ENCODE measurements at regions not wholly inside any gene's neighbourhood (a gene's known extent, or its start where the extent isn't known, plus 50 kb on each side); places are given as distances from the start of the nearest gene placed in this dataset.

- H3K79me1 ChIP-seq (replicated peaks; ENCODE audit: low read length, poor library complexity, severe bottlenecking) = no peaks in the 10 kb centered on the region
- H3K27me3 ChIP-seq (ENCODE audit: control insufficient read depth in 1 of 2, insufficient read depth in 1 of 2, low read length in 2 of 2) = no peaks in the 10 kb centered on the region
- H3K36me3 ChIP-seq (ENCODE audit: control insufficient read depth in 1 of 2, insufficient read depth in 2 of 2, low read depth in 1 of 2, low read length in 2 of 2) = no peaks in the 10 kb centered on the region
- H3K9ac ChIP-seq (ENCODE audit: low read length) = no peak overlapping the region
- no peak overlapping the region for H4K8ac ChIP-seq (ENCODE audit: low read length)
- peak overlapping the region; percentile 23 for H2AFZ ChIP-seq (ENCODE audit: low read depth, low read length)
- H3K4me2 ChIP-seq (ENCODE audit: low read length, poor library complexity, severe bottlenecking) = no peak overlapping the region
- no peak overlapping the region for H3K4me3 ChIP-seq (ENCODE audit: insufficient read depth in 1 of 2, low read depth in 1 of 2, low read length in 2 of 2)
- H2AK5ac ChIP-seq (ENCODE audit: low read length, severe bottlenecking) = no peak overlapping the region
- H2BK12ac ChIP-seq (ENCODE audit: low read length in 2 of 2) = peak overlapping the region in 1 of 2 experiments; percentile 77
- H3K27ac ChIP-seq (ENCODE audit: low read length, poor library complexity, severe bottlenecking) = no peak overlapping the region
- H3K9me3 ChIP-seq (ENCODE audit: control insufficient read depth, low read length) = no peaks in the 10 kb centered on the region
- no peak overlapping the region for H2BK15ac ChIP-seq (ENCODE audit: low read depth, poor library complexity, severe bottlenecking)
- no peak overlapping the region for H2BK120ac ChIP-seq (ENCODE audit: low read depth, low read length)
- H3K4ac ChIP-seq (ENCODE audit: low read depth in 1 of 2, low read length in 2 of 2) = no peak overlapping the region
- H3K18ac ChIP-seq (ENCODE audit: low read depth in 1 of 2, low read length in 2 of 2) = no peak overlapping the region
- DNase-seq = peak; percentile 57
- WGBS = 78% methylated on average over 7 of the region's 11 CpGs
- peaks cover 1% of the 10 kb centered on the region for H3K4me1 ChIP-seq (ENCODE audit: control insufficient read depth, insufficient read depth, low read depth, low read length)
- no peak overlapping the region for H2BK5ac ChIP-seq (ENCODE audit: low read depth, low read length, poor library complexity, severe bottlenecking)
- H4K91ac ChIP-seq (ENCODE audit: low read length) = no peak overlapping the region
- no peak overlapping the region for H3K23ac ChIP-seq (ENCODE audit: low read length in 2 of 2)
- H3K14ac ChIP-seq (ENCODE audit: low read length in 2 of 2) = peak overlapping the region in 1 of 2 experiments; percentile 71
Measured at GRCh38 chr6:11462742-11463397, 74.7 kb upstream of the TMEM170B start.

GRCh38 chr6:11460837-11461661 lies 76.5 kb upstream of the TMEM170B start:
- Histone ChIP-seq H3K4ac (ENCODE audit: low read depth in 1 of 2, low read length in 2 of 2) (no peak overlapping the region), H3K36me3 (ENCODE audit: control insufficient read depth in 1 of 2, insufficient read depth in 2 of 2, low read depth in 1 of 2, low read length in 2 of 2) (no peaks in the 10 kb centered on the region), H3K4me1 (ENCODE audit: control insufficient read depth, insufficient read depth, low read depth, low read length) (peaks cover 1% of the 10 kb centered on the region), H3K9ac (ENCODE audit: low read length) (no peak overlapping the region), H2BK120ac (ENCODE audit: low read depth, low read length) (no peak overlapping the region), H3K23ac (ENCODE audit: low read length in 2 of 2) (no peak overlapping the region), H2AFZ (ENCODE audit: low read depth, low read length) (no peak overlapping the region), H3K4me2 (ENCODE audit: low read length, poor library complexity, severe bottlenecking) (no peak overlapping the region), H3K14ac (ENCODE audit: low read length in 2 of 2) (no peak overlapping the region), H3K79me1 (replicated peaks; ENCODE audit: low read length, poor library complexity, severe bottlenecking) (no peaks in the 10 kb centered on the region), H2BK5ac (ENCODE audit: low read depth, low read length, poor library complexity, severe bottlenecking) (no peak overlapping the region), H4K8ac (ENCODE audit: low read length) (no peak overlapping the region), H3K27ac (ENCODE audit: low read length, poor library complexity, severe bottlenecking) (no peak overlapping the region), H2BK12ac (ENCODE audit: low read length in 2 of 2) (no peak overlapping the region), H3K27me3 (ENCODE audit: control insufficient read depth in 1 of 2, insufficient read depth in 1 of 2, low read length in 2 of 2) (no peaks in the 10 kb centered on the region), H2AK5ac (ENCODE audit: low read length, severe bottlenecking) (no peak overlapping the region), H3K18ac (ENCODE audit: low read depth in 1 of 2, low read length in 2 of 2) (no peak overlapping the region), H3K4me3 (ENCODE audit: insufficient read depth in 1 of 2, low read depth in 1 of 2, low read length in 2 of 2) (no peak overlapping the region), H4K91ac (ENCODE audit: low read length) (no peak overlapping the region), H2BK15ac (ENCODE audit: low read depth, poor library complexity, severe bottlenecking) (no peak overlapping the region), H3K9me3 (ENCODE audit: control insufficient read depth, low read length) (no peaks in the 10 kb centered on the region)
- DNase-seq = no peak
- WGBS = 90% methylated on average over 7 of the region's 7 CpGs

- Histone ChIP-seq H3K79me1 (replicated peaks; ENCODE audit: low read length, poor library complexity, severe bottlenecking) (no peaks in the 10 kb centered on the region), H3K36me3 (ENCODE audit: control insufficient read depth in 1 of 2, insufficient read depth in 2 of 2, low read depth in 1 of 2, low read length in 2 of 2) (no peaks in the 10 kb centered on the region), H2BK5ac (ENCODE audit: low read depth, low read length, poor library complexity, severe bottlenecking) (no peak overlapping the region), H3K4me1 (ENCODE audit: control insufficient read depth, insufficient read depth, low read depth, low read length) (peaks cover 1% of the 10 kb centered on the region), H3K18ac (ENCODE audit: low read depth in 1 of 2, low read length in 2 of 2) (no peak overlapping the region), H3K4me3 (ENCODE audit: insufficient read depth in 1 of 2, low read depth in 1 of 2, low read length in 2 of 2) (no peak overlapping the region), H3K9ac (ENCODE audit: low read length) (no peak overlapping the region), H4K91ac (ENCODE audit: low read length) (no peak overlapping the region), H2AK5ac (ENCODE audit: low read length, severe bottlenecking) (no peak overlapping the region), H3K4me2 (ENCODE audit: low read length, poor library complexity, severe bottlenecking) (no peak overlapping the region), H3K14ac (ENCODE audit: low read length in 2 of 2) (no peak overlapping the region), H3K27ac (ENCODE audit: low read length, poor library complexity, severe bottlenecking) (no peak overlapping the region), H3K27me3 (ENCODE audit: control insufficient read depth in 1 of 2, insufficient read depth in 1 of 2, low read length in 2 of 2) (no peaks in the 10 kb centered on the region), H2AFZ (ENCODE audit: low read depth, low read length) (no peak overlapping the region), H4K8ac (ENCODE audit: low read length) (no peak overlapping the region), H3K4ac (ENCODE audit: low read depth in 1 of 2, low read length in 2 of 2) (no peak overlapping the region), H2BK15ac (ENCODE audit: low read depth, poor library complexity, severe bottlenecking) (no peak overlapping the region), H3K23ac (ENCODE audit: low read length in 2 of 2) (peak overlapping the region in 1 of 2 experiments; percentile 27), H3K9me3 (ENCODE audit: control insufficient read depth, low read length) (no peaks in the 10 kb centered on the region), H2BK12ac (ENCODE audit: low read length in 2 of 2) (no peak overlapping the region), H2BK120ac (ENCODE audit: low read depth, low read length) (no peak overlapping the region)
- 94% methylated on average over 3 of the region's 4 CpGs for WGBS
- DNase-seq = peak; percentile 55
Measured at GRCh38 chr6:11460001-11460668, 77.4 kb upstream of the TMEM170B start.

- Histone ChIP-seq H2BK5ac (ENCODE audit: low read depth, low read length, poor library complexity, severe bottlenecking) (no peak overlapping the region), H2BK15ac (ENCODE audit: low read depth, poor library complexity, severe bottlenecking) (no peak overlapping the region), H3K9ac (ENCODE audit: low read length) (no peak overlapping the region), H4K91ac (ENCODE audit: low read length) (no peak overlapping the region), H3K79me1 (replicated peaks; ENCODE audit: low read length, poor library complexity, severe bottlenecking) (no peaks in the 10 kb centered on the region), H3K9me3 (ENCODE audit: control insufficient read depth, low read length) (no peaks in the 10 kb centered on the region), H3K27me3 (ENCODE audit: control insufficient read depth in 1 of 2, insufficient read depth in 1 of 2, low read length in 2 of 2) (no peaks in the 10 kb centered on the region), H3K18ac (ENCODE audit: low read depth in 1 of 2, low read length in 2 of 2) (no peak overlapping the region), H3K4me1 (ENCODE audit: control insufficient read depth, insufficient read depth, low read depth, low read length) (peaks cover 1% of the 10 kb centered on the region), H4K8ac (ENCODE audit: low read length) (no peak overlapping the region), H3K14ac (ENCODE audit: low read length in 2 of 2) (no peak overlapping the region), H3K4me2 (ENCODE audit: low read length, poor library complexity, severe bottlenecking) (no peak overlapping the region), H3K4ac (ENCODE audit: low read depth in 1 of 2, low read length in 2 of 2) (no peak overlapping the region), H2AK5ac (ENCODE audit: low read length, severe bottlenecking) (no peak overlapping the region), H3K36me3 (ENCODE audit: control insufficient read depth in 1 of 2, insufficient read depth in 2 of 2, low read depth in 1 of 2, low read length in 2 of 2) (no peaks in the 10 kb centered on the region), H2BK12ac (ENCODE audit: low read length in 2 of 2) (no peak overlapping the region), H3K23ac (ENCODE audit: low read length in 2 of 2) (no peak overlapping the region), H3K27ac (ENCODE audit: low read length, poor library complexity, severe bottlenecking) (no peak overlapping the region), H2AFZ (ENCODE audit: low read depth, low read length) (no peak overlapping the region), H2BK120ac (ENCODE audit: low read depth, low read length) (no peak overlapping the region), H3K4me3 (ENCODE audit: insufficient read depth in 1 of 2, low read depth in 1 of 2, low read length in 2 of 2) (no peak overlapping the region)
- no peak for DNase-seq
- WGBS = 100% methylated on average over 2 of the region's 2 CpGs
Measured at GRCh38 chr6:11459079-11459610, 78.4 kb upstream of the TMEM170B start.
